HG02981 (cell line): ENCODE measurements at regions not wholly inside any gene's neighbourhood (a gene's known extent, or its start where the extent isn't known, plus 50 kb on each side); places are given as distances from the start of the nearest gene placed in this dataset.
"Not testable (repeated sequence)": the region's sequence is repeated elsewhere in the genome, so short reads cannot be mapped to it uniquely, and the experiment has no call there.

Source experiments
- ATAC-seq: cut with Tn5 transposase; IDR thresholded peaks from one replicate; pipeline ENCODE4 v1.9.1; 2021; ENCODE audit warnings: mild to moderate bottlenecking, moderate library complexity; ENCODE audit not compliant: unreplicated experiment

- ATAC-seq = no peak
Observed at GRCh38 chr13:78160793-78161192, 242.2 kb upstream of the EDNRB start.

GRCh38 chr13:78152415-78152814 is 233.8 kb upstream of the EDNRB start:
- ATAC-seq = no peak

- ATAC-seq = no peak
Observed at GRCh38 chr13:78147905-78148304, 229.3 kb upstream of the EDNRB start.

GRCh38 chr13:78145276-78145675 is 226.6 kb upstream of the EDNRB start:
- no peak for ATAC-seq

- ATAC-seq = no peak
Observed at GRCh38 chr13:78139765-78140164, 221.1 kb upstream of the EDNRB start.

GRCh38 chr13:78138756-78139155 is 220.1 kb upstream of the EDNRB start:
- no peak for ATAC-seq

- peak; percentile 86 for ATAC-seq
Observed at GRCh38 chr13:78137404-78138142, 218.9 kb upstream of the EDNRB start.

GRCh38 chr13:78136966-78137365 is 218.3 kb upstream of the EDNRB start:
- ATAC-seq = no peak

DNA sequence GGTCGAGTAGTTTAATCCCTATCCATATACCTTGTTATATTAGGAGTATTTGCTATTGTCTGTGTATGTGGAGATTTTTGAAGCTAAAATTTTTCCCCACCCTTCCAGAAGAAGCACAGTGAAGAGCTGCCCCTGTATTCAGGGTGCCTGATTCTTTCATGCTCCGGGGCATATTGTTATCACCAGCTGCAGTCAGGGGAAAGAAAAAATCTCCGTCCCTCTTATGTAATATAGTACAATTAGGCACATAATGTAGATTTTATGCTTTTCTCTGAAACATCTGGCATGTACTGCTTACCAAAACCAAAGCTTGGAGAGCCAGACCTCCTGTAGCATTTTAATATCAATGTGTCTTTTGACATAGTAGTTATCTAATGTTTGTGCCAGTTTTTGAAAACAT is 214.9 kb upstream of the EDNRB start:
- no peak for ATAC-seq

DNA sequence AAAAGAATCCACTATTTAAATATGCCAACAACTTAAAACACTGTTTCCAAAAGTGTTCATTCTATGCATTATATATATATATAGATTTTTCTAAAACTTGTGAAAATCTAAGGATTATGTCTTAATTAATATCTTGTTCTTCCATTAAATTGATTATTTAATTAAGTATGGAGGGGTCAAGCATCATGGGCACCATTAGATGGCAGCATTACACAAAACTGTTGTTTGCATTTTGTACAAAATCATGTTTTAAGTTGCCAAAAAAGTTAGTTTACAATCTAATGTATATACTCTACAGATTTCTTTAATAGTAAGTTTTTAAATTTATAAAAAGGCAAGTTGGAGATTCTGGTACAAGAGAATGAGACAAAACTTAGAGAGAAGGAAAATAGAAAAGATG is 213.2 kb upstream of the EDNRB start:
- no peak for ATAC-seq

GRCh38 chr13:78131346-78131745 is 212.7 kb upstream of the EDNRB start:
- no peak for ATAC-seq

- ATAC-seq = no peak
Observed at GRCh38 chr13:78129823-78130222, 211.2 kb upstream of the EDNRB start.

DNA sequence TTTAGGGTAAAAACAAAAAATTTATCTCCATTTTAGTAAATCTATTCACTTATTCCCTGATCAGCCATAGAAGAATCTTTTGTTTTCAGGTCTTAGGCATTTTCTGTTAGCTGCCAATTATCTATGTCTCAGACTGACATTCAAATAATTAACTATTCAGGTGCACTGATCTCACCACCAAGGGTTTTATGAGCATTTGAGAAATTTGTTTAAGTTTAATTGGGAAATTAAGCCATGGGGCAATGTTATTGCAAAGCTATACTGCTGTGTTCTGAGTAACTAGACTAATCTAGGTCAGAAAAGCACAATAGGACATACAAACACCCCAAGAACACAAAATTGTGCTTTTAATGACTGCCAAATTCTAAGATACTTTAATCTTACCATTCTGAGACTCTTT is 210.7 kb upstream of the EDNRB start:
- ATAC-seq = no peak

GRCh38 chr13:78121459-78122348 is 203.1 kb upstream of the EDNRB start:
- ATAC-seq = peak; percentile 55

DNA sequence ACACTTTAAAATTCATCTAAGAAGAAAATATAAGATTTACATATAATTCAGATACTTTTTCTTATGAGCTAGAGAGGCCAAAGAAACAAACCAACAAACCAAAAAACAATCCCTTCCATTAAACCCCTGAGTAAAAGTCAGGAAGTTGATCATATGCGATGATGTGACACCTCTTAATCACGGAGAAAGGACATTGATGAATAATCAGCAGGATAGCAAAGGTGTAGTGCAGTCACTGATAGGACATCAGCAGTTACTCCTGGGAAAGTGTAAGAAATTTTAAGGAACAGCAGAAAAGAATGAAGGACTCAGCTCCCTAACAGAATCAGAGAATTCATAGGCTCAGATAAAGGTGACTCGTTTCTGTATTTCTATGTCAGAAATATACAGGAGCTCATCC is 202.4 kb upstream of the EDNRB start:
- no peak for ATAC-seq

GRCh38 chr13:78120144-78120543 is 201.5 kb upstream of the EDNRB start:
- ATAC-seq = not testable (repeated sequence)

DNA sequence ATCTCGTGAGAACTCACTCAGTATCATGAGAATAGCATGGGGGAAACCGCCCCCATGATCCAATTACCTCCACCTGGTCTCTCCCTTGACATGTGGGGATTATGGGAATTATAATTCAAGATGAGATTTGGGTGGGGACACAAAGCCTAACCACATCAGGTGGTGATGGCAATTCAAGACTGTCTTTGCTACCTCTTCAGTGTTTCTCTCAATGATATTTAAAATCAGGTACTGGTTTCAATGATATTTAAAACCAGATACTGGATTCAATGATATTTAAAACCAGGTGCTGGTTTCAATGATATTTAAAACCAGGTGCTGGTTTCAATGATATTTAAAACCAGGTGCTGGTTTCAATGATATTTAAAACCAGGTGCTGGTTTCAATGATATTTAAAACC is 198.4 kb upstream of the EDNRB start:
- not testable (repeated sequence) for ATAC-seq

- ATAC-seq = no peak
Observed at GRCh38 chr13:78105656-78106055, 187.0 kb upstream of the EDNRB start.

DNA sequence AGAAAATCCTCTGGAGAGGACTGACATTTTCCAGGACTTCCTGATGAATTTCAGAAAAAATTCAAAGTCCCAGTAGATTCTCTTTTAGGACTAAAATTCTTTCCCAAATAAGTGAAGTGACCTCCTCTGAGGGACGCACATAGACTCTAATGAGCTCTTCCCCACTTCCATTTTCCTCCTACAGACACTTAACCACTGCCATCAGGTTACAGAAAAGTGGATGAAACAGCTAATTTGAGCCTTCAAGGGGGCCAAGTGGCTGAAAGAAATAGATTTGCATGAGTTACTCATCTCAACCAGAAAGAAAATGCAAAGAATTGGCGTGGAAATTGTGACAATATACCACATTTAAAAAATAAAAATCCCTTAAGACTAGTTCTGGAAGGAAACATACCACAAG is 185.3 kb upstream of the EDNRB start:
- ATAC-seq = no peak

DNA sequence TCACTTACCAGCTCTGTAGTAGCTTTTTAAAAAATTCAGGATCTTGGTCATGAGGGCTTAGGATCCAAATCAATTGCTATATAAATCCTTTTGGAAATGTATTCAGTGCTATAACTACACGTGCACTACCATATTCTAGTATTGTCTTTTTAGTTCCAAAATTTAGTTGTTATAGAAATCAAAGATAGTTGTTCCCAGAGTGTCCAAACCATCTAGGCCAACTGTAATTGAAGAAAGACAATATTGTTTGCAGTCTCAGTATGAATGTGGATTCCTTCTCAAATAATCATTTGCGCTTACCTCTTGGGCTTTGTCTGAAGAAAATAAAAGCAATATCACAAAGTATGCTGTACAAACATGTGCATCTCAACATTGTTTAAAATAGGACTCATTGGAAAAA is 184.1 kb upstream of the EDNRB start:
- no peak for ATAC-seq

- no peak for ATAC-seq
Observed at GRCh38 chr13:78102121-78102677, 183.6 kb upstream of the EDNRB start.

DNA sequence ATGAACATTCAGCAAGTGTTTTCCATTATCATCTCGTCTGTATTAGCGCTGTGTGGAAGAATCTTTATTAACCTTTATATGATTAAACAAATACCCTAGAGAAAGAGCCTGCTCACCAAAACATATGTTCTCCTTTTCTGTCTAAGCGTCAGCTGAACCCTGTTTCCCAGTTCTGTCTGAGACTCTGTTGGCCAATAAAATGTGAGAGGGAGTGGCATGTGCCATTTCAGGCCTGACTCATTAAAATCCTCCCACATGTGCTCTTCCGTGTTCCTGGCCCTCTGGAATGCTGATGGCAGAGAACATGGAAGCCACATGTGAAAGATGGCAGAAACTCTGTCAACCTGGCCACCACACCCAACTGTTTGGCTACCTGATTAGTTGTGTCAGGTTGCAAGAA is 181.9 kb upstream of the EDNRB start:
- ATAC-seq = no peak
